ENCODE measurements at regions not wholly inside any gene's neighbourhood (a gene's known extent, or its start where the extent isn't known, plus 50 kb on each side); places are given as distances from the start of the nearest gene placed in this dataset.

DNA sequence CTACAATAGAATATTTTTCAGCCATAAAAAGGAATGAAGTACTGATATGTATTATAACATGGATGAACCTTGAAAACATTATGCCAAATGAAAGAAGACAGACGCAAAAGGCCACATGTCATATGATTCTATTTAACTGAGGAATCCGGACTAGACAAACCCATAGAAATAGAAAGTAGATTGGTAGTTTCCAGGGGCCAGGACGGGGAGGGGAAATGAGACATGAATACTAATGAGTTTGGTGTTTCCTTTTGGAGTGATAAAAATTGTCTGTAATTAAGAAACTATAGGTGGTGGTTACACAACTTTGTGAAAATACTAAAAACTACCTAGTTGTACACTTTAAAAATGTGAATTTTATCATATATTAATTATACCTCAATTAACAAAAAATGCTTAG, 247.6 kb downstream of the BCAT1 start:
- TF ChIP-seq, protein P1, sequence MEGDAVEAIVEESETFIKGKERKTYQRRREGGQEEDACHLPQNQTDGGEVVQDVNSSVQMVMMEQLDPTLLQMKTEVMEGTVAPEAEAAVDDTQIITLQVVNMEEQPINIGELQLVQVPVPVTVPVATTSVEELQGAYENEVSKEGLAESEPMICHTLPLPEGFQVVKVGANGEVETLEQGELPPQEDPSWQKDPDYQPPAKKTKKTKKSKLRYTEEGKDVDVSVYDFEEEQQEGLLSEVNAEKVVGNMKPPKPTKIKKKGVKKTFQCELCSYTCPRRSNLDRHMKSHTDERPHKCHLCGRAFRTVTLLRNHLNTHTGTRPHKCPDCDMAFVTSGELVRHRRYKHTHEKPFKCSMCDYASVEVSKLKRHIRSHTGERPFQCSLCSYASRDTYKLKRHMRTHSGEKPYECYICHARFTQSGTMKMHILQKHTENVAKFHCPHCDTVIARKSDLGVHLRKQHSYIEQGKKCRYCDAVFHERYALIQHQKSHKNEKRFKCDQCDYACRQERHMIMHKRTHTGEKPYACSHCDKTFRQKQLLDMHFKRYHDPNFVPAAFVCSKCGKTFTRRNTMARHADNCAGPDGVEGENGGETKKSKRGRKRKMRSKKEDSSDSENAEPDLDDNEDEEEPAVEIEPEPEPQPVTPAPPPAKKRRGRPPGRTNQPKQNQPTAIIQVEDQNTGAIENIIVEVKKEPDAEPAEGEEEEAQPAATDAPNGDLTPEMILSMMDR (IDR thresholded peaks at IDR 0.05) = no peak
- TF ChIP-seq POLR2A (IDR thresholded peaks at IDR 0.05) = no peak
